ENCODE measurements at regions not wholly inside any gene's neighbourhood (a gene's known extent, or its start where the extent isn't known, plus 50 kb on each side); places are given as distances from the start of the nearest gene placed in this dataset.

GRCh38 chr17:52762147-52762793 is 603.8 kb upstream of the CA10 start:
- TF ChIP-seq, protein P1, sequence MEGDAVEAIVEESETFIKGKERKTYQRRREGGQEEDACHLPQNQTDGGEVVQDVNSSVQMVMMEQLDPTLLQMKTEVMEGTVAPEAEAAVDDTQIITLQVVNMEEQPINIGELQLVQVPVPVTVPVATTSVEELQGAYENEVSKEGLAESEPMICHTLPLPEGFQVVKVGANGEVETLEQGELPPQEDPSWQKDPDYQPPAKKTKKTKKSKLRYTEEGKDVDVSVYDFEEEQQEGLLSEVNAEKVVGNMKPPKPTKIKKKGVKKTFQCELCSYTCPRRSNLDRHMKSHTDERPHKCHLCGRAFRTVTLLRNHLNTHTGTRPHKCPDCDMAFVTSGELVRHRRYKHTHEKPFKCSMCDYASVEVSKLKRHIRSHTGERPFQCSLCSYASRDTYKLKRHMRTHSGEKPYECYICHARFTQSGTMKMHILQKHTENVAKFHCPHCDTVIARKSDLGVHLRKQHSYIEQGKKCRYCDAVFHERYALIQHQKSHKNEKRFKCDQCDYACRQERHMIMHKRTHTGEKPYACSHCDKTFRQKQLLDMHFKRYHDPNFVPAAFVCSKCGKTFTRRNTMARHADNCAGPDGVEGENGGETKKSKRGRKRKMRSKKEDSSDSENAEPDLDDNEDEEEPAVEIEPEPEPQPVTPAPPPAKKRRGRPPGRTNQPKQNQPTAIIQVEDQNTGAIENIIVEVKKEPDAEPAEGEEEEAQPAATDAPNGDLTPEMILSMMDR (IDR thresholded peaks at IDR 0.05; ENCODE audit: low read depth, low read length), result no peak
- TF ChIP-seq, protein P2, sequence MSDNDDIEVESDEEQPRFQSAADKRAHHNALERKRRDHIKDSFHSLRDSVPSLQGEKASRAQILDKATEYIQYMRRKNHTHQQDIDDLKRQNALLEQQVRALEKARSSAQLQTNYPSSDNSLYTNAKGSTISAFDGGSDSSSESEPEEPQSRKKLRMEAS (IDR thresholded peaks at IDR 0.05; ENCODE audit: low read depth, low read length), result no peak
- TF ChIP-seq MYC (IDR thresholded peaks at IDR 0.05; ENCODE audit: low read depth, low read length) (no peak), POLR2A (IDR thresholded peaks at IDR 0.05; ENCODE audit: extremely low read depth, insufficient read length) (no peak)
- DNase-seq (ENCODE audit: low read depth), result no peak
- H3K4me3 ChIP-seq (ENCODE audit: low read depth, low read length), result no peak overlapping the region

- DNase-seq (ENCODE audit: low read depth), result no peak
- H3K4me3 ChIP-seq (ENCODE audit: low read depth, low read length), result no peak overlapping the region
- no peak for TF ChIP-seq POLR2A (IDR thresholded peaks at IDR 0.05; ENCODE audit: extremely low read depth, insufficient read length)
- no peak for TF ChIP-seq MYC (IDR thresholded peaks at IDR 0.05; ENCODE audit: low read depth, low read length)
- TF ChIP-seq, protein P1 (IDR thresholded peaks at IDR 0.05; ENCODE audit: low read depth, low read length), result no peak
- TF ChIP-seq, protein P2 (IDR thresholded peaks at IDR 0.05; ENCODE audit: low read depth, low read length), result no peak
Observed at GRCh38 chr17:52759864-52760263, 601.4 kb upstream of the CA10 start.

DNA sequence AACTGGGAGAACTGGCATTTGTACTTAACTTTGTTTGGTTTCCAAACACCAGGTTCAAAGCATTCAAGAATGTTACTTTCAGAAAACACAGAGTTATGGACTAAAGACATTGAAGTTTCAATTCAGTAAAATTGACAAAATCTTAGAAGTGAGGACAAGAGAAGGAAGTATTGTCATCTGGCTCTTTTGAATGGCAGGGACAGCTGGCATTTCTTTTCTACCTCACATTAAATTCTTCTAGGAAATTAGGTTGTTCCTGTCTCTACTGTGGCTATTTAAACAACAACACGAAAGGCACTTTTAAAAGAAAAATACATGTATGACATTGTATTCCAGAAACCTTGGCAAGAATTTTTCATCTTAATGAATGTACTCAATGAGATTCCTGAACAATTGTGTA is 600.0 kb upstream of the CA10 start:
- TF ChIP-seq MYC (IDR thresholded peaks at IDR 0.05; ENCODE audit: low read depth, low read length) (no peak), POLR2A (IDR thresholded peaks at IDR 0.05; ENCODE audit: extremely low read depth, insufficient read length) (no peak)
- TF ChIP-seq, protein P2 (IDR thresholded peaks at IDR 0.05; ENCODE audit: low read depth, low read length), result no peak
- TF ChIP-seq, protein P1 (IDR thresholded peaks at IDR 0.05; ENCODE audit: low read depth, low read length), result no peak
- H3K4me3 ChIP-seq (ENCODE audit: low read depth, low read length), result no peak overlapping the region
- no peak for DNase-seq (ENCODE audit: low read depth)

DNA sequence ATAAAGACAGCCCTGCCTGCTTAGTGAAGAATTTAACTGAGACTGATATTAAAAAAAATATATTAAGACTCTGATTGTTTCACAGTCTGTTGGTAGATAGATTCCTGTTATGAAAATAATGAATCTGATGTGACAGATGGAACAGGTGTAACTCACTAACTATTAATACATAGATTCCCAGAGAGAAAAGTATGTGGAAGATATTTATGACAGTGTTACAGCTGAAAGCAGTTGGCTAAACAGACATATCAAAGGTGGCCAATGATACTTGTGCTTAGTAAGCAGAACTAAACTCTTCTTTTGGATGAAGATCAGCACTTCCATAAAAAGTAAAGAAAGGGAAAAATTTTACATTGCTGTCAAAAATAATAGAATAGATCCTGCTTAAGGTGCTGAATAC is 598.2 kb upstream of the CA10 start:
- DNase-seq (ENCODE audit: low read depth), result no peak
- no peak for TF ChIP-seq MYC (IDR thresholded peaks at IDR 0.05; ENCODE audit: low read depth, low read length)
- TF ChIP-seq, protein P1 (IDR thresholded peaks at IDR 0.05; ENCODE audit: low read depth, low read length), result no peak
- TF ChIP-seq, protein P2 (IDR thresholded peaks at IDR 0.05; ENCODE audit: low read depth, low read length), result no peak
- no peak for TF ChIP-seq POLR2A (IDR thresholded peaks at IDR 0.05; ENCODE audit: extremely low read depth, insufficient read length)
- H3K4me3 ChIP-seq (ENCODE audit: low read depth, low read length), result no peak overlapping the region

DNA sequence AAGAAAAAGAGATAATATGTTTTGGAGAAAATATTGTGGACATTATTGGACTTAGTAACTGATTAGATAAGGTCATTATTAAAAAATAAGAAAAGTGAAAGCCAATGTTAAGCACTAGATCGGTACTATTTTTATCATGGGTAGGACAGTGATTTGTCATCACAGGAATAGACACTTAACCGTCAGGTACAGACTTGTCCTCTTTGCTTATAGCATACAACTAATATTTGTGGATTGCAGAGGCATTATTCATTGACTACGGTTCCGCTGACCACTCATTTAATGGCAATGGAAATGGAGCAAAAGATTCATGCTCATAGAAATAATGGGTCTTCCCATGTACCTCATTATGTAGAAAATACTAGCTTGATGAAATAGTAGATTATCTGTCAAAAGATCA is 596.3 kb upstream of the CA10 start:
- H3K4me3 ChIP-seq (ENCODE audit: low read depth, low read length), result no peak overlapping the region
- TF ChIP-seq, protein P2 (IDR thresholded peaks at IDR 0.05; ENCODE audit: low read depth, low read length), result no peak
- TF ChIP-seq, protein P1 (IDR thresholded peaks at IDR 0.05; ENCODE audit: low read depth, low read length), result no peak
- TF ChIP-seq MYC (IDR thresholded peaks at IDR 0.05; ENCODE audit: low read depth, low read length) (no peak), POLR2A (IDR thresholded peaks at IDR 0.05; ENCODE audit: extremely low read depth, insufficient read length) (no peak)
- no peak for DNase-seq (ENCODE audit: low read depth)
